ENCODE measurements at regions not wholly inside any gene's neighbourhood (a gene's known extent, or its start where the extent isn't known, plus 50 kb on each side); places are given as distances from the start of the nearest gene placed in this dataset.
"Not testable (repeated sequence)": the region's sequence is repeated elsewhere in the genome, so short reads cannot be mapped to it uniquely, and the experiment has no call there.

GRCh38 chr4:179344861-179345260 is 1902.6 kb upstream of the AGA start:
- H3K27me3 ChIP-seq (ENCODE audit: control insufficient read depth, insufficient read depth, low read length): no peaks in the 10 kb centered on the region
- H3K36me3 ChIP-seq (replicated peaks; ENCODE audit: control insufficient read depth, insufficient read depth, low read length): no peaks in the 10 kb centered on the region
- H3K4me3 ChIP-seq (ENCODE audit: insufficient read depth, low read depth, low read length): no peak overlapping the region
- no peak for DNase-seq

- H3K36me3 ChIP-seq (replicated peaks; ENCODE audit: control insufficient read depth, insufficient read depth, low read length): no peaks in the 10 kb centered on the region
- DNase-seq: no peak
- H3K27me3 ChIP-seq (ENCODE audit: control insufficient read depth, insufficient read depth, low read length): no peaks in the 10 kb centered on the region
- H3K4me3 ChIP-seq (ENCODE audit: insufficient read depth, low read depth, low read length): no peak overlapping the region
Measured at GRCh38 chr4:179352221-179352620, 1910.0 kb upstream of the AGA start.

GRCh38 chr4:179353786-179354185 is 1911.5 kb upstream of the AGA start:
- no peak overlapping the region for H3K4me3 ChIP-seq (ENCODE audit: insufficient read depth, low read depth, low read length)
- DNase-seq: no peak
- no peaks in the 10 kb centered on the region for H3K27me3 ChIP-seq (ENCODE audit: control insufficient read depth, insufficient read depth, low read length)
- H3K36me3 ChIP-seq (replicated peaks; ENCODE audit: control insufficient read depth, insufficient read depth, low read length): no peaks in the 10 kb centered on the region

GRCh38 chr4:179361978-179362486 is 1919.8 kb upstream of the AGA start:
- no peaks in the 10 kb centered on the region for H3K27me3 ChIP-seq (ENCODE audit: control insufficient read depth, insufficient read depth, low read length)
- no peak for DNase-seq
- H3K4me3 ChIP-seq (ENCODE audit: insufficient read depth, low read depth, low read length): no peak overlapping the region
- H3K36me3 ChIP-seq (replicated peaks; ENCODE audit: control insufficient read depth, insufficient read depth, low read length): no peaks in the 10 kb centered on the region

- H3K27me3 ChIP-seq (ENCODE audit: control insufficient read depth, insufficient read depth, low read length); DNase-seq; H3K4me3 ChIP-seq (ENCODE audit: insufficient read depth, low read depth, low read length); H3K36me3 ChIP-seq (replicated peaks; ENCODE audit: control insufficient read depth, insufficient read depth, low read length): not testable (repeated sequence)
Measured at GRCh38 chr4:179365932-179366331, 1923.7 kb upstream of the AGA start.

- Histone ChIP-seq H3K27me3 (ENCODE audit: control insufficient read depth, insufficient read depth, low read length) (no peaks in the 10 kb centered on the region), H3K36me3 (replicated peaks; ENCODE audit: control insufficient read depth, insufficient read depth, low read length) (no peaks in the 10 kb centered on the region), H3K4me3 (ENCODE audit: insufficient read depth, low read depth, low read length) (no peak overlapping the region)
- no peak for DNase-seq
Measured at GRCh38 chr4:179372242-179372641, 1930.0 kb upstream of the AGA start.

GRCh38 chr4:179372746-179373145 is 1930.5 kb upstream of the AGA start:
- H3K27me3 ChIP-seq (ENCODE audit: control insufficient read depth, insufficient read depth, low read length): no peaks in the 10 kb centered on the region
- no peak overlapping the region for H3K4me3 ChIP-seq (ENCODE audit: insufficient read depth, low read depth, low read length)
- H3K36me3 ChIP-seq (replicated peaks; ENCODE audit: control insufficient read depth, insufficient read depth, low read length): no peaks in the 10 kb centered on the region
- no peak for DNase-seq

- H3K4me3 ChIP-seq (ENCODE audit: insufficient read depth, low read depth, low read length): not testable (repeated sequence)
Measured at GRCh38 chr4:179378847-179379246, 1936.6 kb upstream of the AGA start.

GRCh38 chr4:179392787-179393186 is 1950.5 kb upstream of the AGA start:
- no peaks in the 10 kb centered on the region for H3K36me3 ChIP-seq (replicated peaks; ENCODE audit: control insufficient read depth, insufficient read depth, low read length)
- H3K27me3 ChIP-seq (ENCODE audit: control insufficient read depth, insufficient read depth, low read length): no peaks in the 10 kb centered on the region
- H3K4me3 ChIP-seq (ENCODE audit: insufficient read depth, low read depth, low read length): no peak overlapping the region
- no peak for DNase-seq

More at GRCh38 chr4:179378847-179379246, 1936.6 kb upstream of the AGA start:
- H3K27me3 ChIP-seq (ENCODE audit: control insufficient read depth, insufficient read depth, low read length); DNase-seq; H3K36me3 ChIP-seq (replicated peaks; ENCODE audit: control insufficient read depth, insufficient read depth, low read length): not testable (repeated sequence)

GRCh38 chr4:179398414-179398813 is 1956.2 kb upstream of the AGA start:
- DNase-seq: no peak
- Histone ChIP-seq H3K27me3 (ENCODE audit: control insufficient read depth, insufficient read depth, low read length) (no peaks in the 10 kb centered on the region), H3K4me3 (ENCODE audit: insufficient read depth, low read depth, low read length) (no peak overlapping the region), H3K36me3 (replicated peaks; ENCODE audit: control insufficient read depth, insufficient read depth, low read length) (no peaks in the 10 kb centered on the region)

- H3K36me3 ChIP-seq (replicated peaks; ENCODE audit: control insufficient read depth, insufficient read depth, low read length): no peaks in the 10 kb centered on the region
- no peak for DNase-seq
- no peaks in the 10 kb centered on the region for H3K27me3 ChIP-seq (ENCODE audit: control insufficient read depth, insufficient read depth, low read length)
- H3K4me3 ChIP-seq (ENCODE audit: insufficient read depth, low read depth, low read length): no peak overlapping the region
Measured at GRCh38 chr4:179399054-179399782, 1957.0 kb upstream of the AGA start.

GRCh38 chr4:179415037-179415846 is 1973.0 kb upstream of the AGA start:
- Histone ChIP-seq H3K27me3 (ENCODE audit: control insufficient read depth, insufficient read depth, low read length) (no peaks in the 10 kb centered on the region), H3K4me3 (ENCODE audit: insufficient read depth, low read depth, low read length) (no peak overlapping the region), H3K36me3 (replicated peaks; ENCODE audit: control insufficient read depth, insufficient read depth, low read length) (no peaks in the 10 kb centered on the region)
- no peak for DNase-seq

- DNase-seq: no peak
- H3K27me3 ChIP-seq (ENCODE audit: control insufficient read depth, insufficient read depth, low read length): no peaks in the 10 kb centered on the region
- no peaks in the 10 kb centered on the region for H3K36me3 ChIP-seq (replicated peaks; ENCODE audit: control insufficient read depth, insufficient read depth, low read length)
- H3K4me3 ChIP-seq (ENCODE audit: insufficient read depth, low read depth, low read length): no peak overlapping the region
Measured at GRCh38 chr4:179415847-179416223, 1973.6 kb upstream of the AGA start.

- Histone ChIP-seq H3K36me3 (replicated peaks; ENCODE audit: control insufficient read depth, insufficient read depth, low read length) (no peaks in the 10 kb centered on the region), H3K27me3 (ENCODE audit: control insufficient read depth, insufficient read depth, low read length) (no peaks in the 10 kb centered on the region), H3K4me3 (ENCODE audit: insufficient read depth, low read depth, low read length) (no peak overlapping the region)
- DNase-seq: no peak
Measured at GRCh38 chr4:179417357-179417756, 1975.1 kb upstream of the AGA start.

- Histone ChIP-seq H3K4me3 (ENCODE audit: insufficient read depth, low read depth, low read length) (no peak overlapping the region), H3K27me3 (ENCODE audit: control insufficient read depth, insufficient read depth, low read length) (no peaks in the 10 kb centered on the region), H3K36me3 (replicated peaks; ENCODE audit: control insufficient read depth, insufficient read depth, low read length) (no peaks in the 10 kb centered on the region)
- no peak for DNase-seq
Measured at GRCh38 chr4:179437962-179438361, 1995.7 kb upstream of the AGA start.

Data from H7 (cell line).